ENCODE measurements at regions not wholly inside any gene's neighbourhood (a gene's known extent, or its start where the extent isn't known, plus 50 kb on each side); places are given as distances from the start of the nearest gene placed in this dataset.

DNA sequence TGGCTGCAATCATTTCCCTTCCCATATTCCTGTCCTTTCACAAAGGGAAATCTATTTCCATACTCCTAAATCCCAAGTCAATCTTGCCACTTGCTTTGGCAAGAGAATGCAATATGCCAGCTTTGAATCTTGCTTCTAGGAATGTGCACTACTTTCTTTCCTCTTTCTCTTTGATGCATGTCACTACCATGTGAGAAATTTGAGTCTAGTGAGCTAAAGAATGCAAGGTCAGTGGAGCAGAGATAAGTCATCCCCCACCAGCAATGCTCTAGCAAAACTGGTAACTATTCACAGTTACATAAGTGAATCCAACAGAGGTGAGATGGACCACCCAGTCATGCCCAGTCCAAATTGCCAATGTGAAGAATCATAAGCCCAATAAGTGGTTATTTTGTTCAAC is 910.4 kb downstream of the RAB28 start:
- no peak overlapping the region for H3K27ac ChIP-seq (ENCODE audit: low read depth, low read length)
- H3K27me3 ChIP-seq (ENCODE audit: control insufficient read depth in 3 of 3, insufficient read depth in 3 of 3, low read length in 3 of 3) = no peaks in the 10 kb centered on the region
- no peaks in the 10 kb centered on the region for H3K9me3 ChIP-seq (ENCODE audit: control insufficient read depth in 3 of 3, low read length in 3 of 3)
- no peak overlapping the region for H3K9ac ChIP-seq (ENCODE audit: low read depth in 1 of 3, low read length in 3 of 3)
- H3K4me3 ChIP-seq (ENCODE audit: low read length in 3 of 3) = no peak overlapping the region
- H3K36me3 ChIP-seq (ENCODE audit: control insufficient read depth in 3 of 3, insufficient read depth in 3 of 3, low read length in 3 of 3) = no peaks in the 10 kb centered on the region
- H3K4me1 ChIP-seq (ENCODE audit: control insufficient read depth in 3 of 3, insufficient read depth in 3 of 3, low read length in 3 of 3) = no peaks in the 10 kb centered on the region

DNA sequence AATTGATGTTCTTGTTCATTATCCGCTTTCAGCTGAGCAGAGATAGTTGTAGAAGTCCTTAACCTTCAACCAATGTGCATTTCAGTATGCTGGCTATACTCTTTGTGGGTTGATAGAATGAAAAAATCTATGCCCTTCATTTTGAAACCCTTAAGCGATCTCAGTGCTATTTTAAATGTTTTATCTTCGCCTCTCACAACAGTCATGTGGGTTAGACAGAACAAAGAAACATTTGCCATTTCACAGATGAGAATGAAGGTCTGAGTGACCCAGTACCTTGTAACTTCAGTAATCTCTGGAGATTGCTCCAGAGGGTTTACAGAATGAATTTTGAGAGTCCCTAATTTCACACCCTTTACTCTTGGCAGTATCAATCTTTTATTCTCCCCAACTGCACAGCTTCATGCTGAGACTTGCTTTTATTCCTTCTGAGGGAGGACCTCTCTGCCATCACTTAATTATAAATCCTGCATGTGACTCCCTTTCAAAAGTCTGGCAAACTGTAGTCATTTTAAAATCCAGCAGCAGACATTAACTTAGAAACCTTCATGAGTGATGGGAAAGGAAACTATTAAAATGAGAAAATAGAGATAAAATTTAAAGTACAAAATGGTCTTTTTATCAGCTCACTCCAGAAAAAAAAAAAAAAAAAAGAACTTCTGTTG is 921.5 kb downstream of the RAB28 start:
- H3K27ac ChIP-seq (ENCODE audit: low read depth, low read length) = no peak overlapping the region
- H3K9me3 ChIP-seq (ENCODE audit: control insufficient read depth in 3 of 3, low read length in 3 of 3) = peaks cover 0 to 3% (median 0%) of the 10 kb centered on the region in 3 donors
- H3K4me3 ChIP-seq (ENCODE audit: low read length in 3 of 3) = no peak overlapping the region
- H3K27me3 ChIP-seq (ENCODE audit: control insufficient read depth in 3 of 3, insufficient read depth in 3 of 3, low read length in 3 of 3) = no peaks in the 10 kb centered on the region
- no peaks in the 10 kb centered on the region for H3K4me1 ChIP-seq (ENCODE audit: control insufficient read depth in 3 of 3, insufficient read depth in 3 of 3, low read length in 3 of 3)
- H3K9ac ChIP-seq (ENCODE audit: low read depth in 1 of 3, low read length in 3 of 3) = no peak overlapping the region
- H3K36me3 ChIP-seq (ENCODE audit: control insufficient read depth in 3 of 3, insufficient read depth in 3 of 3, low read length in 3 of 3) = no peaks in the 10 kb centered on the region

DNA sequence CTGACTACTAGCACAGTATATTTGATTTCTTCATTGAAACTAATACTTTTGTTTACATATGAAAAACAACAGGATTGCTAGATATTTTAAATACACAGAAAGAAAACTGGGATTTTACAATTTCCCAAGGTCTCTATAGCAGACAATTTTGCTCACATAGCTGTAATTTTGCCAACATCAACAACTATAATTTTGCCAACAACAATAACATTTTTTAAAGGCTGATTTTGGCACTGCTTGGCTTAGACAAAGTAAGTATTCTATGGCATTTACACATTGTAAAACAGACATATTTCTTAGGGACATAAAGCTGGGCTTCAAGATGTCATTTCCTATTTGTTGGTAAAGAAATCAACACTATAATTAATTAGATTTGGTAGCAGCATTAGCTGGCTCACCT is 922.1 kb downstream of the RAB28 start:
- no peak overlapping the region for H3K27ac ChIP-seq (ENCODE audit: low read depth, low read length)
- no peaks in the 10 kb centered on the region for H3K27me3 ChIP-seq (ENCODE audit: control insufficient read depth in 3 of 3, insufficient read depth in 3 of 3, low read length in 3 of 3)

DNA sequence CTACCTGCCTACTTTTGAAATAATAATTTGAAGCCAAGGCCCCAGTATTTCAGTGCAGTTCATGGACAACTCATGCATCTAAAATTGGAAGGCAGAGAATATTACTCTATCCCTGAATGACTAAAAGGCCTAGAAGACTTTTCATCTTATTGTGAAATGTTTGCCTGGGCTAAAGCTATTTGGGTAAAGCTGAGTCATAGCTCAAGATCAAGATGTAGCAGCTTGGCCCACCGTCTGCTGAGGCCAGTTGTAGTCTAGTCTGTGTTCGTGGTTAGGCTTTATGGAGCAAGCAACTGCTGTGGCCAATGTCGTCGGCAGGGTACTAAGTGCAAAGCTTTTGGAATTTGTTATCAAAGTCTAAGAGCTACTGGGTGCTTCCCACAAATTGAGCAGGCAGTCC is 929.1 kb downstream of the RAB28 start:
- no peaks in the 10 kb centered on the region for H3K27me3 ChIP-seq (ENCODE audit: control insufficient read depth in 3 of 3, insufficient read depth in 3 of 3, low read length in 3 of 3)
- no peaks in the 10 kb centered on the region for H3K36me3 ChIP-seq (ENCODE audit: control insufficient read depth in 3 of 3, insufficient read depth in 3 of 3, low read length in 3 of 3)
- no peak overlapping the region for H3K9ac ChIP-seq (ENCODE audit: low read depth in 1 of 3, low read length in 3 of 3)
- H3K9me3 ChIP-seq (ENCODE audit: control insufficient read depth in 3 of 3, low read length in 3 of 3) = peaks cover 0 to 3% (median 0%) of the 10 kb centered on the region in 3 donors
- H3K4me1 ChIP-seq (ENCODE audit: control insufficient read depth in 3 of 3, insufficient read depth in 3 of 3, low read length in 3 of 3) = no peaks in the 10 kb centered on the region
- H3K4me3 ChIP-seq (ENCODE audit: low read length in 3 of 3) = no peak overlapping the region
- H3K27ac ChIP-seq (ENCODE audit: low read depth, low read length) = no peak overlapping the region

More for the DNA sequence above, 922.1 kb downstream of the RAB28 start:
- Histone ChIP-seq H3K36me3 (ENCODE audit: control insufficient read depth in 3 of 3, insufficient read depth in 3 of 3, low read length in 3 of 3) (no peaks in the 10 kb centered on the region), H3K9ac (ENCODE audit: low read depth in 1 of 3, low read length in 3 of 3) (no peak overlapping the region), H3K4me3 (ENCODE audit: low read length in 3 of 3) (no peak overlapping the region), H3K4me1 (ENCODE audit: control insufficient read depth in 3 of 3, insufficient read depth in 3 of 3, low read length in 3 of 3) (no peaks in the 10 kb centered on the region), H3K9me3 (ENCODE audit: control insufficient read depth in 3 of 3, low read length in 3 of 3) (peaks cover 0 to 3% (median 0%) of the 10 kb centered on the region in 3 donors)

DNA sequence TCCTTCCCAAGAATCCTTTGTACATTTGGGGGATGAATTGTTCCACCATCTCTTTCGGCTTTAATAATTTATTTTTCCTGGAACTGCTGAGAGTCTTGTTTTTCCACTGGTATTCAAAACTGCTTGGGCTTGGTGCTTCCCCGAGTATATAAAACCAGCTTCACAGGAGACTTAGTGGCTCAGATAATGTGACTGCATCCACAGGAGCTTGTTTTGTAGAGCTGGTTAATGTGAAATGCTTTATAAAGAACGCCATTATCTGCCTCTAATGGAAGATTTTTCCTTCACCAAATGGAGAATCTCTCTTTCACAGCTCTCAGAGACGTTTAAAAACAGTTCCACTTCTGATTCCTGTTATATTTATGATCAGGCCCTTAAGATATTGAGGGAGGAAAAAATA is 935.5 kb downstream of the RAB28 start:
- H3K36me3 ChIP-seq (ENCODE audit: control insufficient read depth in 3 of 3, insufficient read depth in 3 of 3, low read length in 3 of 3) = no peaks in the 10 kb centered on the region

DNA sequence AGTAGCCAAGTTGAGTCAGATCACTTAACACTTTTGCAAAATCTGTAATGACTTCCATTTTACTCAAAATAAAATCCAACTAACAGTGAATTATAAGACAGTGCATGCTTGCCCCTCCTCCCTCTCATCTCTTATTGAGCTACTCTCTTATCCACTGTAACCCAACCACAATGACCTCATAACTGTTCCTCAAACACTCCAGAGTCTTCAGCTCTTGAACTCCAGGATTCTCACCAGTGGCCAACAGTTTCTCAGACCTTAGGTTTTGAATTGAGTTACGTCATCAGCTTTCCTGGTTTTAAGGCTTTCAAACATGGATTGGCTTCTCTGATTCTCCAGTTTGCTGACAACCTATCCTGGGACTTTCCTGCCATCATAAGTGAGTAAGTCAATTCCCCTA is 938.3 kb downstream of the RAB28 start:
- no peaks in the 10 kb centered on the region for H3K36me3 ChIP-seq (ENCODE audit: control insufficient read depth in 3 of 3, insufficient read depth in 3 of 3, low read length in 3 of 3)
- H3K9me3 ChIP-seq (ENCODE audit: control insufficient read depth in 3 of 3, low read length in 3 of 3) = no peaks in the 10 kb centered on the region
- H3K27me3 ChIP-seq (ENCODE audit: control insufficient read depth in 3 of 3, insufficient read depth in 3 of 3, low read length in 3 of 3) = no peaks in the 10 kb centered on the region
- no peaks in the 10 kb centered on the region for H3K4me1 ChIP-seq (ENCODE audit: control insufficient read depth in 3 of 3, insufficient read depth in 3 of 3, low read length in 3 of 3)
- no peak overlapping the region for H3K4me3 ChIP-seq (ENCODE audit: low read length in 3 of 3)
- H3K27ac ChIP-seq (ENCODE audit: low read depth, low read length) = no peak overlapping the region
- H3K9ac ChIP-seq (ENCODE audit: low read depth in 1 of 3, low read length in 3 of 3) = no peak overlapping the region

More for the DNA sequence above, 935.5 kb downstream of the RAB28 start:
- Histone ChIP-seq H3K9ac (ENCODE audit: low read depth in 1 of 3, low read length in 3 of 3) (no peak overlapping the region), H3K27ac (ENCODE audit: low read depth, low read length) (no peak overlapping the region), H3K4me3 (ENCODE audit: low read length in 3 of 3) (no peak overlapping the region), H3K4me1 (ENCODE audit: control insufficient read depth in 3 of 3, insufficient read depth in 3 of 3, low read length in 3 of 3) (no peaks in the 10 kb centered on the region), H3K9me3 (ENCODE audit: control insufficient read depth in 3 of 3, low read length in 3 of 3) (no peaks in the 10 kb centered on the region), H3K27me3 (ENCODE audit: control insufficient read depth in 3 of 3, insufficient read depth in 3 of 3, low read length in 3 of 3) (no peaks in the 10 kb centered on the region)

DNA sequence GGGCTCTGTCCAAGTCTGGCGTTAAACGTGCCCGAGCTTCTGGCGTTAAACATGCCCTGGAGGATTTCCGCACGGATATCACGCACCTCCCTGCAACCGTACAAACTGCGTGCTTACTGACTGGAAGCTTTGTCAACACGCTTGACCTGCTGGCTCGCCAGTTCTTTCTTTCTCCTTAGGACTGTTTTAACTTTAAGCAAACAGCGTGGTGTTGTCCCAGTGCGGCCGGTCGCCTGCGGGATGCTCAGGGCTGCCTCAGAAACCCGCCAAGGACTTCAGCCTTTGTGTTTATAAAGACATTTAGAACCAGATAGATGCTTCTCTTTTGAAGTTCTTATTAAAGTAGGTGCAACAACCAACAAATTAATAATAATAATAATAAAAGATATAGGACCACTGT is 946.0 kb downstream of the RAB28 start:
- Histone ChIP-seq H3K4me1 (ENCODE audit: control insufficient read depth in 3 of 3, insufficient read depth in 3 of 3, low read length in 3 of 3) (no peaks in the 10 kb centered on the region), H3K27ac (ENCODE audit: low read depth, low read length) (no peak overlapping the region), H3K36me3 (ENCODE audit: control insufficient read depth in 3 of 3, insufficient read depth in 3 of 3, low read length in 3 of 3) (no peaks in the 10 kb centered on the region), H3K27me3 (ENCODE audit: control insufficient read depth in 3 of 3, insufficient read depth in 3 of 3, low read length in 3 of 3) (no peaks in the 10 kb centered on the region), H3K4me3 (ENCODE audit: low read length in 3 of 3) (no peak overlapping the region), H3K9me3 (ENCODE audit: control insufficient read depth in 3 of 3, low read length in 3 of 3) (no peaks in the 10 kb centered on the region), H3K9ac (ENCODE audit: low read depth in 1 of 3, low read length in 3 of 3) (no peak overlapping the region)

DNA sequence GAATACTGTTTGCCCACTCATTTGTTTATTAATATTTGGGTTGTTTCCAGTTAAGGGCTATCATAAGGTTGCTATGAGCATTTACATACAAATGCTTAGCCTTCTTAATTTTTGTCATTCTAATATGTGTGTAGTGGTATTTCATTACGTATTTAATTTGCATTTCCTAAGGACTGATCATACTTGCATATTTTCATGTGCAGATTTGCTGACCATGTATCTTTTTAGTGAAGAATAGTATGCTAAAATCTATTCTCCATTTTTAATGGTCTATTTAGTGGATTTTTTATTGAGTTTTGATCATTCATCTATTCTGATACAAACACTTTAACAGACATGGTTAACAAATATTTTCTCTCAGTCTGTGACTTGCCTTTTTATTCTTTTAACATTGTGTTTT is 949.5 kb downstream of the RAB28 start:
- Histone ChIP-seq H3K27me3 (ENCODE audit: control insufficient read depth in 3 of 3, insufficient read depth in 3 of 3, low read length in 3 of 3) (no peaks in the 10 kb centered on the region), H3K9ac (ENCODE audit: low read depth in 1 of 3, low read length in 3 of 3) (no peak overlapping the region), H3K4me1 (ENCODE audit: control insufficient read depth in 3 of 3, insufficient read depth in 3 of 3, low read length in 3 of 3) (no peaks in the 10 kb centered on the region), H3K9me3 (ENCODE audit: control insufficient read depth in 3 of 3, low read length in 3 of 3) (no peaks in the 10 kb centered on the region), H3K4me3 (ENCODE audit: low read length in 3 of 3) (no peak overlapping the region), H3K27ac (ENCODE audit: low read depth, low read length) (no peak overlapping the region), H3K36me3 (ENCODE audit: control insufficient read depth in 3 of 3, insufficient read depth in 3 of 3, low read length in 3 of 3) (no peaks in the 10 kb centered on the region)

DNA sequence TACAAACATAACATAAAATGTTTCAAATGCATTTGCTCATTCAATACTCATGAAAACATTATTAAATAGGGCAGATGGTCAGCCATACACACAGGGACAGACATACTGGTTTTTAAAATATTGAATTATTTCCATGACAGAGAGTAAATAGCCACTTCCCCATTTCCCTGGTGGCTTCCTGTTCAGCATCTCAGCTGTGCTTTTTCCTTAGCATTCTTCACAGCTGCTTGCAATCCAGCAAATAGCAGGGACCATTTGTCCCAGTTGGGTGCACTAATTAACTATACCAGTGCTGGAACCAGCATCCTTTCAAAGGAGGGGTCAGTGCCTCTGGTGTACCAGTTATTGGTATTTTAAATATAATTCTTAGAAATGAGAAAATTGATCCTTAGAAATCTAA is 964.7 kb downstream of the RAB28 start:
- no peak overlapping the region for H3K9ac ChIP-seq (ENCODE audit: low read depth in 1 of 3, low read length in 3 of 3)
- no peaks in the 10 kb centered on the region for H3K36me3 ChIP-seq (ENCODE audit: control insufficient read depth in 3 of 3, insufficient read depth in 3 of 3, low read length in 3 of 3)
- no peak overlapping the region for H3K27ac ChIP-seq (ENCODE audit: low read depth, low read length)
- H3K27me3 ChIP-seq (ENCODE audit: control insufficient read depth in 3 of 3, insufficient read depth in 3 of 3, low read length in 3 of 3) = no peaks in the 10 kb centered on the region
- H3K4me3 ChIP-seq (ENCODE audit: low read length in 3 of 3) = no peak overlapping the region
- peaks cover 0 to 3% (median under 1%) of the 10 kb centered on the region in 3 donors for H3K9me3 ChIP-seq (ENCODE audit: control insufficient read depth in 3 of 3, low read length in 3 of 3)
- H3K4me1 ChIP-seq (ENCODE audit: control insufficient read depth in 3 of 3, insufficient read depth in 3 of 3, low read length in 3 of 3) = no peaks in the 10 kb centered on the region

DNA sequence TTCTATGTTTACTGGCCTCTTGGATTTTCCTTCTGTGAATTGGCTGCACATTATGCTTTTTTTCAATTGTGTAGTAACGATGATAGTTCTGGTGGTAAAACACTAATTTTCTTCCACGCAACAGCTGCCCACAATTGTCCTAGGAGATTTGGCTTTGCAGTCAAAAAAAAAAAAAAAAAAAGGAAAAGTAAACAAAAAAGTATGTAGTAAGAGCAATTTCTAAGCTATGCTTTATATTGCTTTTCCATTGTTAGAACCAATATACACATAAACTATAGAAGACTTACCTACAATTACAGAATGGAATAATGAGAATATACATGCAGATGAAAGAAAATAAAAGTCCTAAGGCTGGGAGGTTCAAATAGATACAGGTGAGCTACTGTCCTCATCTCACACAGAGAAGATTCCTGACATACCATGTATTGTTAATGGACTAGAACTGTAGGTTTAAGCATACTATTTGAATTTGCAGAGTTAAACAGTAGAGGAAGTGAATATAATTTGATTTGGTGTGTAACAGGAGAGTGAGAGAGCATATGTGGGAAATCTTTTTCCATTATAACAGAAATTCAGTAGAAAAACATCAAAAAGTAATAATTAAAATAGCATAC is 976.2 kb downstream of the RAB28 start:
- Histone ChIP-seq H3K9me3 (ENCODE audit: control insufficient read depth in 3 of 3, low read length in 3 of 3) (no peaks in the 10 kb centered on the region), H3K4me3 (ENCODE audit: low read length in 3 of 3) (no peak overlapping the region), H3K27me3 (ENCODE audit: control insufficient read depth in 3 of 3, insufficient read depth in 3 of 3, low read length in 3 of 3) (no peaks in the 10 kb centered on the region), H3K36me3 (ENCODE audit: control insufficient read depth in 3 of 3, insufficient read depth in 3 of 3, low read length in 3 of 3) (no peaks in the 10 kb centered on the region), H3K27ac (ENCODE audit: low read depth, low read length) (no peak overlapping the region), H3K9ac (ENCODE audit: low read depth in 1 of 3, low read length in 3 of 3) (no peak overlapping the region), H3K4me1 (ENCODE audit: control insufficient read depth in 3 of 3, insufficient read depth in 3 of 3, low read length in 3 of 3) (no peaks in the 10 kb centered on the region)

Data from skeletal muscle tissue (tissue), 3 donors.